ENCODE measurements at regions not wholly inside any gene's neighbourhood (a gene's known extent, or its start where the extent isn't known, plus 50 kb on each side); places are given as distances from the start of the nearest gene placed in this dataset.
"Not testable (repeated sequence)": the region's sequence is repeated elsewhere in the genome, so short reads cannot be mapped to it uniquely, and the experiment has no call there.

GRCh38 chr3:82236257-82236656 lies 474.8 kb upstream of the GBE1 start:
- DNase-seq: no peak

GRCh38 chr3:82229397-82229796 lies 468.0 kb upstream of the GBE1 start:
- no peak for DNase-seq

- no peak for DNase-seq
Measured at GRCh38 chr3:82224661-82225060, 463.2 kb upstream of the GBE1 start.

GRCh38 chr3:82222401-82222800 lies 461.0 kb upstream of the GBE1 start:
- DNase-seq: no peak

GRCh38 chr3:82217571-82217970 lies 456.1 kb upstream of the GBE1 start:
- DNase-seq: no peak

- DNase-seq: no peak
Measured at GRCh38 chr3:82208002-82208710, 446.7 kb upstream of the GBE1 start.

GRCh38 chr3:82202269-82202668 lies 440.8 kb upstream of the GBE1 start:
- DNase-seq: no peak

- DNase-seq: no peak
Measured at GRCh38 chr3:82201316-82201715, 439.9 kb upstream of the GBE1 start.

GRCh38 chr3:82198009-82198408 lies 436.6 kb upstream of the GBE1 start:
- no peak for DNase-seq

- no peak for DNase-seq
Measured at GRCh38 chr3:82196645-82197044, 435.2 kb upstream of the GBE1 start.

GRCh38 chr3:82194870-82195269 lies 433.4 kb upstream of the GBE1 start:
- DNase-seq: no peak

- DNase-seq: no peak
Measured at GRCh38 chr3:82186017-82186416, 424.6 kb upstream of the GBE1 start.

- DNase-seq: no peak
Measured at GRCh38 chr3:82179291-82179690, 417.8 kb upstream of the GBE1 start.

- DNase-seq: no peak
Measured at GRCh38 chr3:82178291-82178690, 416.8 kb upstream of the GBE1 start.

- DNase-seq: no peak
Measured at GRCh38 chr3:82177774-82178173, 416.3 kb upstream of the GBE1 start.

GRCh38 chr3:82165266-82165665 lies 403.8 kb upstream of the GBE1 start:
- no peak for DNase-seq

- no peak for DNase-seq
Measured at GRCh38 chr3:82163907-82164520, 402.6 kb upstream of the GBE1 start.

- no peak for DNase-seq
Measured at GRCh38 chr3:82157952-82158351, 396.5 kb upstream of the GBE1 start.

- DNase-seq: not testable (repeated sequence)
Measured at GRCh38 chr3:82153892-82154291, 392.4 kb upstream of the GBE1 start.

- DNase-seq: no peak
Measured at GRCh38 chr3:82145742-82146141, 384.3 kb upstream of the GBE1 start.

- no peak for DNase-seq
Measured at GRCh38 chr3:82144811-82145210, 383.4 kb upstream of the GBE1 start.

GRCh38 chr3:82143661-82144412 lies 382.4 kb upstream of the GBE1 start:
- DNase-seq: no peak

GRCh38 chr3:82141592-82141991 lies 380.1 kb upstream of the GBE1 start:
- DNase-seq: no peak

GRCh38 chr3:82137861-82138260 lies 376.4 kb upstream of the GBE1 start:
- DNase-seq: no peak
